Keratinocyte (primary cell): ENCODE measurements at regions not wholly inside any gene's neighbourhood (a gene's known extent, or its start where the extent isn't known, plus 50 kb on each side); places are given as distances from the start of the nearest gene placed in this dataset.

Source experiments
- DNase-seq: peaks from one replicate; pipeline ENCODE4 v3.0.0-alpha.2; 2011; ENCODE audit warnings: low read depth, missing footprints, low spot score
- FAIRE-seq: peaks from 2 replicates; lab custom pipeline; 2011; peaks lifted over from hg19 to GRCh38; lab: Jason Lieb, UNC
- H2AFZ ChIP-seq: 2 replicates; pipeline ENCODE4 v1.6.0; 2012; ENCODE audit warnings: low read length, control low read depth, inconsistent platforms; ENCODE audit not compliant: control insufficient read depth
- H3K27ac ChIP-seq: 2 replicates; pipeline ENCODE4 v1.5.1; 2011; ENCODE audit warnings: low read length; ENCODE audit not compliant: control insufficient read depth, insufficient read depth
- H3K27me3 ChIP-seq: 3 replicates; pipeline ENCODE4 v1.6.0; 2011; ENCODE audit warnings: low read length; ENCODE audit not compliant: control insufficient read depth, insufficient read depth; ENCODE audit errors: extremely low read depth
- H3K36me3 ChIP-seq, 2 experiments: 2 replicates in 1 of 2; 3 replicates in 1 of 2; pipeline ENCODE4 v1.5.1; 2011; ENCODE audit warnings: low read length in 2 of 2, mild to moderate bottlenecking in 1 of 2; ENCODE audit not compliant: control insufficient read depth in 2 of 2, insufficient read depth in 2 of 2; ENCODE audit errors: extremely low read depth in 1 of 2
- H3K4me1 ChIP-seq: 3 replicates; pipeline ENCODE4 v1.5.1; 2011; ENCODE audit warnings: low read length; ENCODE audit not compliant: control insufficient read depth, insufficient read depth; ENCODE audit errors: extremely low read depth
- H3K4me2 ChIP-seq: 3 replicates; pipeline ENCODE4 v1.6.0; 2011; ENCODE audit warnings: low read depth, low read length; ENCODE audit not compliant: control insufficient read depth, insufficient read depth; ENCODE audit errors: extremely low read depth
- H3K4me3 ChIP-seq, 3 experiments: fragments of 200-600 bp in 1 of 3; sonication (generic) in 1 of 3; 2 replicates in 2 of 3; 3 replicates in 1 of 3; pipeline ENCODE4 v1.5.1; 2011 to 2016; ENCODE audit warnings: low read length in 3 of 3, mild to moderate bottlenecking in 3 of 3, control low read depth in 2 of 3, inconsistent platforms in 1 of 3, low read depth in 1 of 3, mixed read lengths in 1 of 3, mixed run types in 1 of 3, moderate library complexity in 1 of 3; ENCODE audit not compliant: control insufficient read depth in 2 of 3, insufficient read depth in 2 of 3; ENCODE audit errors: extremely low read depth in 1 of 3
- H3K79me2 ChIP-seq: 2 replicates; pipeline ENCODE4 v1.6.0; 2012; ENCODE audit warnings: low read length; ENCODE audit not compliant: control insufficient read depth, insufficient read depth
- H3K9ac ChIP-seq: 3 replicates; pipeline ENCODE4 v1.6.0; 2011; ENCODE audit warnings: low read length; ENCODE audit not compliant: control insufficient read depth, insufficient read depth; ENCODE audit errors: extremely low read depth
- H3K9me1 ChIP-seq: 3 replicates; pipeline ENCODE4 v1.6.0; 2011; ENCODE audit warnings: low read length; ENCODE audit not compliant: control insufficient read depth, insufficient read depth; ENCODE audit errors: extremely low read depth
- H3K9me3 ChIP-seq: 2 replicates; pipeline ENCODE4 v1.5.1; 2012; ENCODE audit warnings: low read depth, low read length; ENCODE audit not compliant: control insufficient read depth
- H4K20me1 ChIP-seq: 3 replicates; pipeline ENCODE4 v1.6.0; 2011; ENCODE audit warnings: low read length; ENCODE audit not compliant: control insufficient read depth, insufficient read depth; ENCODE audit errors: extremely low read depth
- EZH2 ChIP-seq: IDR thresholded peaks from one replicate; pipeline ENCODE4 v1.6.1; 2012; ENCODE audit warnings: inconsistent platforms, mild to moderate bottlenecking, low read length, moderate library complexity
- dilution Hi-C: fragments of 300-500 bp; cut with MboI; formaldehyde crosslinking; loops from one replicate; pipeline ENCODE4 v1.7.0; 2020; ENCODE audit warnings: low sequenced_read_pairs; ENCODE audit not compliant: extremely low pct_ligation_motif_present
- TF ChIP-seq, protein P1 (sequence below), 3 experiments: IDR thresholded peaks in 1 of 3; conservative IDR thresholded peaks in 1 of 3; optimal IDR thresholded peaks in 1 of 3; 2 replicates in 2 of 3; 3 replicates in 1 of 3; pipeline versions ENCODE3 to v1.5.1; 2011; ENCODE audit warnings: low read length in 3 of 3, mild to moderate bottlenecking in 3 of 3, moderate library complexity in 2 of 3, control low read depth in 1 of 3, inconsistent platforms in 1 of 3; ENCODE audit not compliant: insufficient read depth in 2 of 3; ENCODE audit errors: extremely low read depth in 1 of 3

DNA sequence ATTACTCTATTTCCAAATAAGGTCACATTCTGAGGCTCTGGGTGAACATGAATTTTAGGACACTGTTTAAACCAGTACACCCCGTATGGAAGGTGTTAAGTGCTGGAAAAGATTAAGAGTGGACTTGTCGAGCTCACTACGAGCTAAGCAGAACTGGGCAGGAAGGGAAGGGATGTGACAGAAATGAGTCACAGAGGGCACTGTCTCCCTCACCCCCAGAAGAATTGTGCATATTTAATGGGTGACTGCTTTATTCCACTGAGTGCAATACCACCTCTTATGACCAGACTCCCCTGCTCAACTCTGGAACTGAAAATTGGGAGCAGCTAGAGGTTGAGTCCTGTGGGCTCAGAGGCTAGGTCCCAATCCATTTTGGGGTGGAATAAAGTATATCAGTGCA is 187.4 kb upstream of the RPS6KA3 start:
- TF ChIP-seq EZH2: no peak
- TF ChIP-seq, protein P1, sequence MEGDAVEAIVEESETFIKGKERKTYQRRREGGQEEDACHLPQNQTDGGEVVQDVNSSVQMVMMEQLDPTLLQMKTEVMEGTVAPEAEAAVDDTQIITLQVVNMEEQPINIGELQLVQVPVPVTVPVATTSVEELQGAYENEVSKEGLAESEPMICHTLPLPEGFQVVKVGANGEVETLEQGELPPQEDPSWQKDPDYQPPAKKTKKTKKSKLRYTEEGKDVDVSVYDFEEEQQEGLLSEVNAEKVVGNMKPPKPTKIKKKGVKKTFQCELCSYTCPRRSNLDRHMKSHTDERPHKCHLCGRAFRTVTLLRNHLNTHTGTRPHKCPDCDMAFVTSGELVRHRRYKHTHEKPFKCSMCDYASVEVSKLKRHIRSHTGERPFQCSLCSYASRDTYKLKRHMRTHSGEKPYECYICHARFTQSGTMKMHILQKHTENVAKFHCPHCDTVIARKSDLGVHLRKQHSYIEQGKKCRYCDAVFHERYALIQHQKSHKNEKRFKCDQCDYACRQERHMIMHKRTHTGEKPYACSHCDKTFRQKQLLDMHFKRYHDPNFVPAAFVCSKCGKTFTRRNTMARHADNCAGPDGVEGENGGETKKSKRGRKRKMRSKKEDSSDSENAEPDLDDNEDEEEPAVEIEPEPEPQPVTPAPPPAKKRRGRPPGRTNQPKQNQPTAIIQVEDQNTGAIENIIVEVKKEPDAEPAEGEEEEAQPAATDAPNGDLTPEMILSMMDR (optimal IDR thresholded peaks at IDR 0.05 in 1 of 3, IDR thresholded peaks at IDR 0.05 in 1 of 3, conservative IDR thresholded peaks at IDR 0.05 in 1 of 3; ENCODE audit: extremely low read depth in 1 of 3, insufficient read depth in 2 of 3, low read length in 3 of 3): no peak
- DNase-seq (no peak), FAIRE-seq (no peak)
- no peak overlapping the region for H2AFZ ChIP-seq
- H3K9ac ChIP-seq: no peak overlapping the region
- no peaks in the 10 kb centered on the region for H3K9me1 ChIP-seq
- no peaks in the 10 kb centered on the region for H3K9me3 ChIP-seq
- H3K79me2 ChIP-seq: no peaks in the 10 kb centered on the region
- H3K27me3 ChIP-seq: no peaks in the 10 kb centered on the region
- no peak overlapping the region for H3K4me2 ChIP-seq
- H3K36me3 ChIP-seq: no peaks in the 10 kb centered on the region
- dilution Hi-C loops: no loop called here
- H3K4me1 ChIP-seq: no peaks in the 10 kb centered on the region
- H3K27ac ChIP-seq: no peak overlapping the region
- H4K20me1 ChIP-seq: no peaks in the 10 kb centered on the region
- H3K4me3 ChIP-seq: no peak overlapping the region

DNA sequence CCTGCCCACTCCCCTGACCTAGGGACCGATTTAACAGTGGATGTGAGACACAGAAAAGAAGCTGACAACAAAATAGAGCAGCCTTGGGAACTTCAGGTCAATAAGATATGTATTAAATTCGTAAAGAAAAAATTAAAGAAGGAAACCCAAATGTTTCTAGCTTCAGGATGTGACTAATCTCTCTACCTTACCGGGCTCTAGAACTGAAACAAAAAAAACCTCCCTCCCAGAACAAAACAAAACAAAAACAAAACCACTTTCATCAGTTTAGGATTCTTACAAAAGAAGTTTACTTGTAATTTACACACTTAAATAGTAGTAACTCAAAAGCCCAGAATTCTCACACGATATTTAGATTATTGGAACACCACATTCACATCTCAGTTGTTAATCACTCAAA is 185.8 kb upstream of the RPS6KA3 start:
- H2AFZ ChIP-seq: no peak overlapping the region
- no peaks in the 10 kb centered on the region for H3K36me3 ChIP-seq
- no peaks in the 10 kb centered on the region for H4K20me1 ChIP-seq
- no peak overlapping the region for H3K27ac ChIP-seq
- DNase-seq: no peak
- no peak for TF ChIP-seq EZH2
- TF ChIP-seq, protein P1 (optimal IDR thresholded peaks at IDR 0.05 in 1 of 3, IDR thresholded peaks at IDR 0.05 in 1 of 3, conservative IDR thresholded peaks at IDR 0.05 in 1 of 3; ENCODE audit: extremely low read depth in 1 of 3, insufficient read depth in 2 of 3, low read length in 3 of 3): no peak
- no peak for FAIRE-seq
- H3K79me2 ChIP-seq: no peaks in the 10 kb centered on the region
- no peak overlapping the region for H3K9ac ChIP-seq
- H3K4me3 ChIP-seq: no peak overlapping the region
- no peaks in the 10 kb centered on the region for H3K4me1 ChIP-seq
- no peaks in the 10 kb centered on the region for H3K27me3 ChIP-seq
- H3K4me2 ChIP-seq: no peak overlapping the region
- dilution Hi-C loops: no loop called here
- no peaks in the 10 kb centered on the region for H3K9me3 ChIP-seq
- H3K9me1 ChIP-seq: no peaks in the 10 kb centered on the region
